A673 (cell line): ENCODE measurements at regions not wholly inside any gene's neighbourhood (a gene's known extent, or its start where the extent isn't known, plus 50 kb on each side); places are given as distances from the start of the nearest gene placed in this dataset.

Experiments used
- BruUV-seq: library from RNA; stranded (reverse); fragments of 400-500 nt; replicated peaks from 2 replicates; lab custom pipeline; 2021; lab: Mats Ljungman, UMichigan
- CTCF ChIA-PET: fragments of 300-600 bp; sonication (Branson Sonifier 250); formaldehyde crosslinking; loops from one replicate; lab custom pipeline; 2022; ENCODE audit warnings: antibody characterized with exemption; lab: Charles Lee
- POLR2A ChIA-PET: fragments of 300-600 bp; sonication (Branson Sonifier 250); formaldehyde crosslinking; loops from one replicate; lab custom pipeline; 2022; ENCODE audit warnings: antibody characterized with exemption; ENCODE audit not compliant: low non-redundant PET; lab: Charles Lee
- DNase-seq: peaks from one replicate; pipeline ENCODE4 v3.0.0-alpha.2; 2015; ENCODE audit warnings: low spot score
- H3K27ac ChIP-seq: fragments of 200-600 bp; sonication (generic); 2 replicates; pipeline ENCODE4 v1.5.1; 2016; ENCODE audit warnings: mixed run types, low read depth, mild to moderate bottlenecking, mixed read lengths, antibody characterized with exemption, low read length; ENCODE audit not compliant: poor library complexity, severe bottlenecking
- H3K27me3 ChIP-seq: fragments of 200-600 bp; sonication (generic); replicated peaks from 2 replicates; pipeline ENCODE4 v1.6.1; 2017; ENCODE audit warnings: mixed run types, low read depth, mild to moderate bottlenecking, mixed read lengths, antibody characterized with exemption, low read length; ENCODE audit not compliant: insufficient read depth, poor library complexity
- H3K36me3 ChIP-seq: fragments of 200-600 bp; sonication (generic); 2 replicates; pipeline ENCODE4 v1.6.1; 2016; ENCODE audit warnings: mixed run types, mild to moderate bottlenecking, mixed read lengths, antibody characterized with exemption, low read length; ENCODE audit not compliant: insufficient read depth, poor library complexity, severe bottlenecking
- H3K4me1 ChIP-seq: fragments of 200-600 bp; sonication (generic); 2 replicates; pipeline ENCODE4 v1.6.1; 2017; ENCODE audit warnings: mixed run types, mild to moderate bottlenecking, mixed read lengths, antibody characterized with exemption, low read length; ENCODE audit not compliant: insufficient read depth, poor library complexity, severe bottlenecking
- H3K4me3 ChIP-seq: fragments of 200-600 bp; sonication (generic); 2 replicates; pipeline ENCODE4 v1.5.1; 2016; ENCODE audit warnings: low read depth, mixed run types, mild to moderate bottlenecking, mixed read lengths, low read length; ENCODE audit not compliant: poor library complexity, severe bottlenecking
- H3K9me3 ChIP-seq: fragments of 200-600 bp; sonication (generic); 2 replicates; pipeline ENCODE4 v1.6.1; 2016; ENCODE audit warnings: mixed run types, low read depth, mild to moderate bottlenecking, mixed read lengths, antibody characterized with exemption, low read length; ENCODE audit not compliant: poor library complexity, severe bottlenecking
- EZH2 ChIP-seq: fragments of 200-600 bp; sonication (generic); IDR thresholded peaks from 2 replicates; pipeline ENCODE4 v1.6.1; 2017; ENCODE audit warnings: borderline replicate concordance, low read depth, mild to moderate bottlenecking, mixed read lengths, antibody characterized with exemption, low read length; ENCODE audit not compliant: poor library complexity, severe bottlenecking
- intact Hi-C: fragments of 100-400 bp; cut with micrococcal nuclease; formaldehyde crosslinking; loops from one replicate; pipeline ENCODE4 v1.10.0; 2022; ENCODE audit not compliant: unreplicated experiment
- TF ChIP-seq, protein P1 (sequence below): fragments of 300-800, 200-600 bp; sonication (generic); conservative IDR thresholded peaks from 2 replicates; pipeline ENCODE4 v1.5.1; 2017; ENCODE audit warnings: low read depth, mild to moderate bottlenecking, antibody characterized with exemption, low read length, moderate library complexity, mixed read lengths

DNA sequence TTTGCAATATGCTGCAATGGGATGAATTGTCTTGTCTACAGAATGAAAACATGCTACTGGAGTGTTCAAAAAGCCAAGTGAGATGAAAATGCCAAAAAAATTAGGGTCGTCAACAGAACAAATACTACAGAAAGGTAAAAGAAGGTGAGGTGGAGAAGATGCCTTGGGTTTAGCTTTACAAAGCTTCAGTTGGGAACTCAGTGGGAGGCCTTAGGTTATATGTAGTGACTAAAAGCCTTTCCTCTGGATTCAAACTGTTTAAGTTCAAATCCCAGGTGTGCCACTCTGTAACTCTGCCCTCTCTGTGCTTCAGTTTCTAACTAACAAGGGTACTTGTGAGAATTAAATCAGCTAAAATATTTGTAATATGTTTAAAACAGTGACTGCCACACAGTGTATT, 84.9 kb upstream of the PDE3A start:
- ChIA-PET POLR2A (no interaction called here), CTCF (no interaction called here)
- no peak for DNase-seq
- intact Hi-C loops = no loop called here
- no peaks in the 10 kb centered on the region for H3K9me3 ChIP-seq
- H3K4me1 ChIP-seq = no peaks in the 10 kb centered on the region
- BruUV-seq = no TSS peak
- no peak overlapping the region for H3K4me3 ChIP-seq
- TF ChIP-seq, protein P1, sequence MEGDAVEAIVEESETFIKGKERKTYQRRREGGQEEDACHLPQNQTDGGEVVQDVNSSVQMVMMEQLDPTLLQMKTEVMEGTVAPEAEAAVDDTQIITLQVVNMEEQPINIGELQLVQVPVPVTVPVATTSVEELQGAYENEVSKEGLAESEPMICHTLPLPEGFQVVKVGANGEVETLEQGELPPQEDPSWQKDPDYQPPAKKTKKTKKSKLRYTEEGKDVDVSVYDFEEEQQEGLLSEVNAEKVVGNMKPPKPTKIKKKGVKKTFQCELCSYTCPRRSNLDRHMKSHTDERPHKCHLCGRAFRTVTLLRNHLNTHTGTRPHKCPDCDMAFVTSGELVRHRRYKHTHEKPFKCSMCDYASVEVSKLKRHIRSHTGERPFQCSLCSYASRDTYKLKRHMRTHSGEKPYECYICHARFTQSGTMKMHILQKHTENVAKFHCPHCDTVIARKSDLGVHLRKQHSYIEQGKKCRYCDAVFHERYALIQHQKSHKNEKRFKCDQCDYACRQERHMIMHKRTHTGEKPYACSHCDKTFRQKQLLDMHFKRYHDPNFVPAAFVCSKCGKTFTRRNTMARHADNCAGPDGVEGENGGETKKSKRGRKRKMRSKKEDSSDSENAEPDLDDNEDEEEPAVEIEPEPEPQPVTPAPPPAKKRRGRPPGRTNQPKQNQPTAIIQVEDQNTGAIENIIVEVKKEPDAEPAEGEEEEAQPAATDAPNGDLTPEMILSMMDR = no peak
- no peak for TF ChIP-seq EZH2
- no peaks in the 10 kb centered on the region for H3K36me3 ChIP-seq
- H3K27ac ChIP-seq = no peak overlapping the region
- H3K27me3 ChIP-seq = no peaks in the 10 kb centered on the region

DNA sequence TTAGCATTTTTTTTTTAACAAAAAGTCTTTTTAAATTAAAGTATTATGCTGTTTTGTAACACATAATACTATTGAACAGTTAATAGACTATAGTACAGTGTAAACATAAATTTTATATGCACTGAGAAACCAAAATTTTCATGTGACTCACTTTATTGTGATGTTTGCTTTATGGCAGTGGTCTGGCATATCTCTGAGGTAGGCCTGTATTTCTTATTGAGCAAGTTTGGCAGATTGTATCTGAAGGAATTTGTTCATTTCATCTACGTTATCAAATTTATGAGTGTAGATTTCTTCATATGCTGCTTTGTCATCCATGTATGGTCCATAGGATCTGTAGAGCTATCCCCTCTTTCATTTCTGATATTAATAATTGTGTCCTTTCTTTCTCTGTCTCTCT, 78.8 kb upstream of the PDE3A start:
- no TSS peak for BruUV-seq
- TF ChIP-seq, protein P1 = no peak
- no peak for TF ChIP-seq EZH2
- ChIA-PET CTCF (no interaction called here), POLR2A (no interaction called here)
- no peak overlapping the region for H3K27ac ChIP-seq
- DNase-seq = no peak
- H3K4me1 ChIP-seq = no peaks in the 10 kb centered on the region
- H3K27me3 ChIP-seq = no peaks in the 10 kb centered on the region
- no peaks in the 10 kb centered on the region for H3K9me3 ChIP-seq
- no peaks in the 10 kb centered on the region for H3K36me3 ChIP-seq
- intact Hi-C loops = no loop called here
- H3K4me3 ChIP-seq = no peak overlapping the region

GRCh38 chr12:20300457-20300856, 67.9 kb upstream of the PDE3A start:
- DNase-seq = no peak
- POLR2A ChIA-PET = no interaction called here
- H3K9me3 ChIP-seq = peaks cover 3% of the 10 kb centered on the region
- BruUV-seq = no TSS peak
- TF ChIP-seq, protein P1 = no peak
- TF ChIP-seq EZH2 = no peak
- no peaks in the 10 kb centered on the region for H3K27me3 ChIP-seq
- H3K4me1 ChIP-seq = no peaks in the 10 kb centered on the region
- CTCF ChIA-PET = no interaction called here
- no peak overlapping the region for H3K4me3 ChIP-seq
- no peak overlapping the region for H3K27ac ChIP-seq
- intact Hi-C loops = no loop called here
- H3K36me3 ChIP-seq = no peaks in the 10 kb centered on the region
